ENCODE measurements at regions not wholly inside any gene's neighbourhood (a gene's known extent, or its start where the extent isn't known, plus 50 kb on each side); places are given as distances from the start of the nearest gene placed in this dataset.

GRCh38 chr4:176981074-176981473, 188.4 kb upstream of the VEGFC start:
- DNase-seq = no peak

DNA sequence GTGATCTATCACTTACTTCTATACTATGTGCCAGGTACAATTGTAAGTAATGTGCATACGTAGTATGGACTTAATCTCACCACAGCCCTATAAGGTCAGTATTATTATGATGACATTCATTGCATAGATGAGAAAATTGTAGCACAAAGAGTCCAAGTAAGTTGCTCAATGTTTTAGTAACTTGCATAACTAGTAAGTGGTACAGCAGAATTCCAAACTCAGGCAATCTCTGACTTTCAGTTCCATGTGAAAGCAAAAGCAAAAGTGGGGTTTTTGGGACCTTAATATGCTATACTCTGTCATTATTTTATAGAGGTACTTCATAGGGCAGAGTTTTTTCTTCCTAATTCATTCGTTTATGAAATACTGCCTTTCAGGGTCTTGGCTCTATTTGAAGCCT, 188.8 kb upstream of the VEGFC start:
- no peak for DNase-seq

DNA sequence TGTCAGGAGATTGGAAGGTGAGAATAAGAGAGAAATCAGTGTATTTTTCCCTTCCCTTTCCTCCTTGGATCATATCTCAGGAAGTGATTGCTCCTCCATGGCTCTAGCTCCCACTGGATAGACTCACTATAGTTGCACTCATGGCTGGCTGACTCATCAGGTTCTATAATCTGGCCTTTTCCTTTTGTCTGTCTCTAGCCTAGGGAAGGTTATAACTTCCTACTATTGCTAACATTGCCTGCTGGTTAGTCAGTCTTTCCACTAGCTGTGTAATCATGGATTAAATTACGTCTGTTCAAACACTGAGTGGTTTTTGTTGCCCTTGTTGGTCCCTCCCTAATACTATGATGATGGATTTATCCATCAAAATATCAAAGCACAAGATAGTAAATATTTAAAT, 195.5 kb upstream of the VEGFC start:
- no peak for DNase-seq

- no peak for DNase-seq
Observed at GRCh38 chr4:176989186-176989585, 196.5 kb upstream of the VEGFC start.

DNA sequence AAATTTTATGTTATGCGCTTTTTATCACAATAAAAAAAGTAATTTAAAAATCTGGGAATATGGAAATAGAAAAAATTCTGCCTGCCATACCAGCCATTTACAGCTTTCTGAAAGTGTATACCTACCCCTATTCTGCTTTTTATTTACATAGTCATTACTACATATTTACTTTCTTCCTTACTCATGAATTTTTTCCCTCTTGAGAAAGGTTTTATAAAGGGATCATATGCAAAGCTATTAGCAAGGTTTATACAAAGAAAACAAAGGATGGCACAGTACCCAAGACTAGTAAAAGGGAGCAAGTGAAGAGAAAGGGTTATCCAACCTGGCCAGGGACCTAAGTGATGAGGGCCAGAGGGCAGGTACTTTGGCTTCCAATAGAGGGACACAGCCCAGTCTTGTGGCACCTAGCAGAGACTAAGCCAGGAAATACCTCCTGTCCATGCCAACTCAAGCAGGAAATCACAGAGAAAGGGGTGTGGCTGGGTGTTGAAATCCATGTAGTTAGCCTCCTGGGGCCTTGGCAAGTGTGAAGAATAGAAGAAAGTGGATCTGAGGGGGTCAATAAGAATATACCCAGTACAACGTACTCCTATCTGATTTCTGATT, 207.3 kb upstream of the VEGFC start:
- no peak for DNase-seq

DNA sequence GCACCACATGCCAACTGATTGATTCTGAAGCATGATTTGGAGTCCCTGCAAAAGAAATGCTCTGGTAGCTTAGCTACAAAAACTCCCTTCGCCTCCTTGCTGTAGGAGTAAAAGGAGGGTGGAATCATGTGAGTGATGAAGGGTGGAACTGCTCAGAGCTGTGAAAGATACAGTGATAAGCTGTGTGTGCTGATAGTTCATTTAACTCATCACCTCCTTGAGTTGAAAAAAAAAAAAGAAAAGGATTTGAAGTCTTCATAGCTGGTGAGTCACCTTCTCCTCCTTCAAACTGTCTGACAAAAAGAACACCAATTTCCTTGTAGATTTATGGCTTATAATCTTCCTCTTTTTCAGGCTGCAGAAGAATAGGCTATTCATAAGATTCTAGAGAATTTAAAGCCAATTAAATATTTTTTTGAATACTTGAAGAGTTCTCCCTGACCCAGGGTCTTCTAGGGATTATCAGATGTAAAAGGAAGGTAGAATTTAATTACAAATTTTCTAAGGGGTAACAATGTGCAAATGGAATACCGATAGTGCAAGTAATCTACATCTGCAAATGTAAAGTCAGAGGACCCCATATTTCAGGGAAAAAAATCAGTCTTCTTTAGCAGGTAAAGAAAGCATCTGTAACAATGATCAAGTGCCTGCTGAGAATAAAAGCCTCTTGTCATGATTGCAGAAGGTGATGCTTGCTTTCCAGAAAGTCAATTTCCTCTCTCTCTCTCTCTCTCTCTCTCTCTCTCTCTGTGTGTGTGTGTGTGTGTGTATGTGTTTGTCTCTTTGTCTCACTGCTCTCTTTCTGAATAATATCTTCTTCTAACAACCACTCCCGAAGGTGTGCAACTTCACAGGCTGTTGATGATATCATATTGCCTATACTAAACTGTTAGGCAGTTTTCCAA, 208.8 kb upstream of the VEGFC start:
- no peak for DNase-seq

- no peak for DNase-seq
Observed at GRCh38 chr4:177005674-177006230, 213.0 kb upstream of the VEGFC start.

- no peak for DNase-seq
Observed at GRCh38 chr4:177006331-177006730, 213.6 kb upstream of the VEGFC start.

DNA sequence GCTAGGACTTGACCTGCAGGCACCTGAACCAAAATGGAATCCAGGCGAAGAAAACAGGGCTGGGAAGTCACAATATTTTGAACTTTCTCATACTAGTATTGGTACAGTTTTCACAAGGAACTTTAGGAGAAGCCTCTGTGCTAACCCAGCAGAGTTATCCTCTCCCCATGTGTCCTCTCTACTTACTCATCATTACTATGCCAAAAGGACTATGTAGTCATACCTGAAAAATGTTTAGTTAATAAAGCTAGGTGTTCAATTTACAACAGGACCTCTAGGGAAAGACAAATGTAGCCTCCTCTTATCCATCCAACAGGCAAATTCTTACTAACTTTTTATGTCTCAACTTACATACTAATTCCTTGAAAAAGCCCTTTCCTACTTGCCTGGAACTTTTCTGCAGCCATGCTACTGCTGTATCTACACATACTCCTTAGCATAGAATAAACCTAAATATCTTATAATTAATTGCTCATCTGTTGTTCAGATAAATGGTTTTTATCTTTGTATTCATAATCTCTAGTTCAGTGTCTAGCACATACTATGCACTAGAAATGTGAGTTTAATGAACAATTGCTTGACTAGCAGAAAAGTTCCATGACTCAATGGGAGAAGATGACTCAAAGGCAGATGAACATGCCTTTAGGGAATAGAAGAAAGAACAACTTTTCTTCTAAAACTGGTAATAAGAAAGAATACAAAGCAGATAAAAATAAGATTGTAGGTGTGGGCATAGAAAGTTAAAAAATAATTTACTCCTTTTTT, 215.5 kb upstream of the VEGFC start:
- DNase-seq = no peak

DNA sequence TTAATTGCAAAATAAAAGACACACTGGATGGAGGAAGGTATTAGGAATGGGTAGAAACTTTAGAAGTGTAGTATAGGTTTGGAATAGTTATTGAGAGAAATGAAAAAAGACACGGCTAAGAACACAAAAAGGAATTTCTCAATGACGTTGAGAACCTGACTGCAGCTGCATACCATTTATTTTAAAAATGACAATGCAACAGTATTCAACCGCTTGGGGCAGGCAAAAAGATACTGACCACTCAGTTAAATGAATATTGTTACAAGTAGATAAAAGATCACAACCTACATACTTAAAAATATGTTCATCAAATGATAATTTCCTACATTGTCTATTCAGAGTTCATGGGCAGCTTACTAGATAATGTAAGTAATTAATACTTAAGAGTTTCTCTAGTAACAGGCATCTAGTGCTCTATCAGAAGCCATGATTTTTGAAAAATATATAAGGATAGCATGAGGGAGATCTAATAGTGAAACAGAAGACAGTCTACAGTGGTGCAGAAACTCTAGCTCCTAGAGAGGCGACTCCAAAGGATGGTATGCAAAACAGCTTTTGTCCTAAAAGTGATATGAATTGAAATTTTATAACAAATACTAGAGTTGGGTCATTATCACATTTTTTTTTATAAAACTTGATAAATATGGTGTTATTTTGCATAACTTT, 216.2 kb upstream of the VEGFC start:
- DNase-seq = no peak

- no peak for DNase-seq
Observed at GRCh38 chr4:177010418-177010817, 217.7 kb upstream of the VEGFC start.

DNA sequence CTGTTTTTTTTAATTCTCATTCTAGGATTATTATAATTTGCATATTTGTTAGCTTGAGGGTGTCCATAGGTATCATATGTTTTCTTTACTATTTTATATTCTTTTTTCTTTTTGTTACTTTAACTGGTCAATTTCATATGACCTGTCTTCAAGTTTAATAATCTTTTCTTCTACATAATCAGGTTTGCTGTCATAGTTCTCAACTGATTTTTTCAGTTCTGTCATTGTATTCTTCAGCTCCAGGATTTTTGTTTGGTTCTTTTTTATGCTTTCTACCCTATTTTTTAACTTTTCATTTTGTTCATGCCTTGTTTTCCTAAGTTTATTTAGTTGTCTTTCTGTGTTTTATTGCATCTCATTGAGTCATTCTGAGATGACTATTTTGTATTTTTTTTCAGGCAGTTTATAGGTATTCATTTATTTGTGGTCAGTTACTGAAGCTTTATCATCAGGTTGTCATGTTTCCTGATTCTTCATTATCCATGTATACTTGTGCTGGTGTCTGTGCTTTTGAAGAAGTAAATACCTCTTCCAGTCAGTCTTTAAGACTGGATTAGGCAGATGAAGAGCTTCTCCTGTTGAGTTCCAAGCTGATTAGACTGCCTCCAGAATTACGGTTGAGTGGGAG, 220.3 kb upstream of the VEGFC start:
- no peak for DNase-seq

DNA sequence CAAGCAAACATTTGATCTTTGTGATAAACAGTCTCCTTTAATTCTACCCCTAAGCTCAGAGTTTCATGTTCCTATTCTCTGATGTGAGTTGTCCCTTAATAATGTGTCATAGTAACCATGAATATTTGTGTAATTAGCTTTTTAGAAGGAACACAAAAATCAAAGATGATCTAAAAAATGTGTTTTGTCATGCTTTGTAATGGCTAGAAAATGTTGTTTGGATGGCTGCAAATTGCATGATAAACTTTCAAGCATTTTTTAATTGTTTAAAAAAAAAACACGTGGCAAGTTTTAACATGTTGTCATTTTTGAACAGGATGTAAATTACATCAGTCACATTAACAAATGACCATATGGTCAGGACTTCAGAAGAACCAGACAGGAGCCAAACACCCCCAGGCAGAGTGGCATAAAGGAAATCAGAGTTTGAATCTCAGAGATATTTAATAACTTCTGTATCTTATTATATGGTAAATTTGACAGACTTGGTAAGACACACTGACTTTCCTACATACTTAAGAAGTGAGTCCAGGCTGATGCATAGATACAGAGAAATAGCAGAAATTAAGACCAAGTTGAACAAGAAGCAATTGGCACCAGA, 223.9 kb upstream of the VEGFC start:
- no peak for DNase-seq

DNA sequence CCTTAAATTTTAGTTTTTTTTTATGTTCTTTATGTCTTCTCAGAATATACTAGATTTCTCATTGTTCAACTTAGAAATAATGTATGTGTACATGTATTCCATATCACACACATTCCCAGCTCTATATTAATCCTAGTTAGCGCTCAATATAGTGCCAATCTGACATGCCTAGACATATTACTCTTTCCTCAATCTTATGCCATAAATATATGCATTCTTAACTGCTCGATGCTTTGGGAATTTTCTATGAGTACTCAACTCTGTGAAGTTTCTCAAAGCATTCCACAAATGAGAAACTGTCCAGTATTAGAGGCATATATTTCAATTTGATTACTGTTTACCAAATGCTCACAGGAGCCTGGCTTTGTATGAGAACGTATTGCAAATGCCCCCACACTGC, 231.2 kb upstream of the VEGFC start:
- no peak for DNase-seq

DNA sequence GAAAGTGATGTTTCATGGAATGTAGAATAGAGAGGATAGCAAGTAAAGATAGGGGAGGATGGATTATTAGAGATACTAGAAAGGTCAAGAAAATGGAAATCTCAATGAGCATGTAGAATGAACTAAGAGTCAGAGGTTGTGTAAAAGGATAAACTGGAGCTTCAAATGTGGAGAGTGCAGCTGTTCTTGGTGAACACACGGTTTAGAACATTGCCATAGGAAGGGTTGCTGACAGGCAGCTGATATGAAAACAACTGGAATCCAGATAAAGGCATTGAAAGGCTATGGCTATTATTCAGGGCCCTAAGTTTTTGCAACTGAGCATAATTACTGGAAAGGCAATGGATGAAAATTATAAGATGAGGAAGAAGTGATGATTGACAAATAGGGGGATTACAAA, 239.6 kb upstream of the VEGFC start:
- no peak for DNase-seq

DNA sequence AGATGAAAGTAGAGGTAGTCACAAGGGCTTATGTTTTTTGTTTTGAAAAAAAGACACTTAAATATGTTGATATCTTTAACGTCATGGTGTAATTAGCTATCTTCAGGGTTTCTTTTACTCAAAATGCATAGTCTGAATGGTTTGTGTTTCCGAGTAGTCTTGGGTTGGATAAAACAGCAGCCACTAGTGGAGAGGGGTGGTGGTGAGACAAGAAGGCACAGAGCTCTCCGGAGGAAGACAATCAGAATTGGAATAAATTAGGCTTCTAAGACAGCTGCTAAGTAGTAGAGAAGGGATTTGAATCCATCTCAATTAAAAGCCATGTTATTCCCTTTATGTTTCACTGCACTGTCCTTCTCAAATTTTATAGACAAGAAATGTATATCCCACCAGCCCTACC, 240.4 kb upstream of the VEGFC start:
- no peak for DNase-seq

DNA sequence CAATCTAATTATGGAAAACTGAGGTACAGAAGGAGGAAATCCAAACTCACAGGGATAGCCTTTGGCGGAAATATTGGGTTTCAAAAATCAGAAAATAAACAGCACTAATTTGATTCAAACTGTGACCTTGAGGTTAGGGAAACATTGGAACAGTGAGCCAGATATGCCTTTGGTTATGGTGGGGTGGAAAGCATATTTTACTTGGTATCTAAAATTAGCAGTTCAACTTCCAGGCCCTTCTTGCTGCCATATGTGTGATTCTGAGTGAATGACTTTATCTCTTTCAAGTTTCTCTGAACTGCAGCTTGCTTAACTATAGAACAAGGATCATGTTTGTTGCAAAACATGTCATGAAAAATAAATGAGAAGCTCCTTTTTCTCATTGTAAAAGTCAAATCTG, 240.9 kb upstream of the VEGFC start:
- DNase-seq = no peak

- no peak for DNase-seq
Observed at GRCh38 chr4:177041356-177041755, 248.6 kb upstream of the VEGFC start.

DNA sequence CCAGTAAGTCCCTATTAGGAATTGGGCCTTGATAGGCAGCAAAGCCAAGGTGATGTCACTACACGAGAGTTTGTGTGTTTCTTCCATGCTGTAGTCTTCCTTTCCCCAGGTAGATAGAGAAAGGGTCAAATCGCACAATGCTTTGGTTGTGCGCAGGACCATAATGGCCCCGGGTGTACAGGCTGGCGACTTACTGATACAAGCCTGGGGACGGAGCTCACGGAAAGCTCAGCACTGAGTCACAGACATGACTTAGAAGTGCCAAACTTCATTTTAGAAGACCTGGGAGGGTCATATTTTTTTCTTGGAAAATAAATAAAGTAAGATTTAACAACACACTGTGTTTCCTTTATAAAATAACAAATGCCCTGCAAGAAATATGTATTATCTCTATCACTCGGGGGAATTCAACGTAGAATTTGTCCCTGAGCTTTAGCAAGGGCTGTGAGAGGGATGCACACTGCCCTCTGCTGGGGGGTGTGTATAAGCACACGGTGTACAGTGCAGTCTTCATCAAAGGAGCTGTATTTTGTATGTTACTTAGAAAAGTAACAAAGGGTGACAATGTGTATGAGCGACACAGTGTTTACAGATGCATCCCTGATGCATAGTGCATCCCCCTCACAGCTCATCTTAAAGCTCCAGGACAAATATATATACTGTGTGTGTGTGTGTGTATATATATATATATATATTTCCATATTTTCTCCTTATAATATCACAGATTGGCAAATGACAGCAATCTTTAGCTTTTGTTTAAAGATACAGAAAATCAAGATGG, 254.5 kb upstream of the VEGFC start:
- peak; percentile 60 for DNase-seq

DNA sequence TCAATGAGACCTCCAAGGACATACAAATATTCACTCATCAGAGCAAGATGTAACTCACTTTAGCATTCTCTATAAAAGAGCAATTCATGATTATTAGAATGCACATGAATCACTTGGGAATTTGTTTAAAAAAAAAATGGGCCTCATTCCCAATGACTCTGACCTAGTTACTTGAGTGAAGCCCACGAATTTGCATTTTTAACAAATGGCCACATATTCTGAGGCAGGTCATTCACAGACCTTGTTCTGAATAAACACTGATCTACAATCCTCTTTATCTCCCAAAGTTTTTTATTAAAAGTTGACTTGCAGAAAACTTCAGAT, 255.1 kb upstream of the VEGFC start:
- no peak for DNase-seq

GRCh38 chr4:177051473-177052060, 258.1 kb upstream of the NEIL3 start:
- DNase-seq = no peak

Data from right hindlimb (tissue), 1 donor.